AG09309 (cell line): ENCODE measurements at regions not wholly inside any gene's neighbourhood (a gene's known extent, or its start where the extent isn't known, plus 50 kb on each side); places are given as distances from the start of the nearest gene placed in this dataset.

Source experiments
- DNase-seq: peaks from one replicate; pipeline ENCODE4 v3.0.0-alpha.2; 2010; ENCODE audit warnings: low read depth
- H3K4me3 ChIP-seq: 2 replicates; pipeline ENCODE4 v1.5.1; 2011; ENCODE audit warnings: mild to moderate bottlenecking, low read depth, low read length, moderate library complexity; ENCODE audit not compliant: control insufficient read depth
- TF ChIP-seq, protein P1 (sequence below): IDR thresholded peaks from 2 replicates; pipeline ENCODE4 v1.5.1; 2011; ENCODE audit warnings: mild to moderate bottlenecking, low read depth, low read length, inconsistent platforms; ENCODE audit not compliant: insufficient read depth, control insufficient read depth; ENCODE audit errors: missing control alignments

DNA sequence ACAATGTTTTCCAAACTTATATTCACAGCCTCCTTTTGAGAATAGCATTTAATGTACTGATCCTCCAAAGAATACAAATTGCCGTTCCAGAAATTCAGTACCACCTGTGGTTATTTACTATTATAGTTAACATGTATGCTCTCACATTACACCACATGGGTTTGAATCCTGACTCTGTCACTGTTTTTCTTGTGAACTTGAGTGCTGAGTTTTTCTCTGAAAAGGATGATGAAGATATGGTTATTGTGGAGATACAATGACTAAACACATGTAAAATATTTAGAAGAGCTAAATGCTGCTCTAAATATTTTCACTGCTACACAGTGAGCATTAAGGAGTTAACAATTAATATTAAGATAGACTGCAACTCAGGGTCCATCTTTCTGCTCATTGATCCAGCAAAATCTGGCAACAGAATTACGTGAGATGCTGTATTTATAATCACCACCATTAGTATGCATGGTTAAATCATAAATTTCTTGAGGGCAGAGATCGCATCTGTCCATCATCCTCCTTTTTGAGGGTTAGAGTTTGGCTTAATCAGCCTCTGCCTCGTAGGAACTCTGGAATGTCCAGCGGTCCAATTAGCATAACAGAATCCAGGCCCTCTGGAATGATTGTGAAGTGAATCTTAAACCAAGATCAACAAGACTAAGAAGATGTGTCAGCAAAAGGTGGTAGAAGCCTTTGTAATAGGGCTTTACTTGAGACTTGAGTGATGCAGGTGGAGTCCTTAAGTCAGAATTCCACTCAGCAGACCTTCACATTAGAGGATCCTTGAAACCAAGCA is 152.8 kb downstream of the MACC1 start:
- no peak overlapping the region for H3K4me3 ChIP-seq
- TF ChIP-seq, protein P1, sequence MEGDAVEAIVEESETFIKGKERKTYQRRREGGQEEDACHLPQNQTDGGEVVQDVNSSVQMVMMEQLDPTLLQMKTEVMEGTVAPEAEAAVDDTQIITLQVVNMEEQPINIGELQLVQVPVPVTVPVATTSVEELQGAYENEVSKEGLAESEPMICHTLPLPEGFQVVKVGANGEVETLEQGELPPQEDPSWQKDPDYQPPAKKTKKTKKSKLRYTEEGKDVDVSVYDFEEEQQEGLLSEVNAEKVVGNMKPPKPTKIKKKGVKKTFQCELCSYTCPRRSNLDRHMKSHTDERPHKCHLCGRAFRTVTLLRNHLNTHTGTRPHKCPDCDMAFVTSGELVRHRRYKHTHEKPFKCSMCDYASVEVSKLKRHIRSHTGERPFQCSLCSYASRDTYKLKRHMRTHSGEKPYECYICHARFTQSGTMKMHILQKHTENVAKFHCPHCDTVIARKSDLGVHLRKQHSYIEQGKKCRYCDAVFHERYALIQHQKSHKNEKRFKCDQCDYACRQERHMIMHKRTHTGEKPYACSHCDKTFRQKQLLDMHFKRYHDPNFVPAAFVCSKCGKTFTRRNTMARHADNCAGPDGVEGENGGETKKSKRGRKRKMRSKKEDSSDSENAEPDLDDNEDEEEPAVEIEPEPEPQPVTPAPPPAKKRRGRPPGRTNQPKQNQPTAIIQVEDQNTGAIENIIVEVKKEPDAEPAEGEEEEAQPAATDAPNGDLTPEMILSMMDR = no peak
- peak; percentile 45 for DNase-seq

DNA sequence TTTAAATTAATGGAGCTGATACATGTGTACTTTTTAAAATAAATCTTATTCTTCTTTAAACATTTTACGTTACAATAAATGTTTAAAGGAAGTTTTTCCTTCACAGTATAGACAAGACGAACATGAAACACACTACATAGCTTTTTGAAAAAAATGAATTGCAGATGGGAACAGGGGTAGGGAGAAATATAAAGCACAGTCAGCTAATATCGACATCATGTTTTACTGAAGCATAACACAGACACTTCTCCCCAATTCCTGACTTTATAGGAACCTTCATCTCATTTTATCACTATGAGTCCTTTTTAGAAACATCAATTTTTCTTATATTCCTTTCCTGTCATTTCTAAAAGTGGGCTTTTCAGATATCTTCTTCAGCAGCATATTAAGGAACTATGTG is 153.5 kb downstream of the MACC1 start:
- TF ChIP-seq, protein P1 = no peak
- DNase-seq = no peak
- H3K4me3 ChIP-seq = no peak overlapping the region

DNA sequence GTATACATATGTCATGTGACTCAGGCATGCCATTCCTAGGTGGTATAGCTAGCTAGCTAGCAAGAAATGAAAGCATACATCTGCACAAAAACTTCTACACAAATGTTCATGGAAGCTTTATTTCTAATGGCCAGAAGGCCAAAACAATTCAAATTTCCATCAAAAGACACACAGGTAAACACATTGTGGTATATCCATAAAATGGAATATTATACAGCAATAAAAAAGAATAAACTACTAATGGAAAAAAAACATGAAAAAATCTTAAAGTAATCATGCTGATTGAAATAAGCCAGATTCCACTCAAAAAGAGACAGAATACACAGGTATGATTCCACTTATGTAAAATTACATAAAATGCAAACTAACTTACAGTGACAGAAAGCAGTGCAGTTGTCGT is 154.3 kb downstream of the MACC1 start:
- no peak for DNase-seq
- H3K4me3 ChIP-seq = no peak overlapping the region
- TF ChIP-seq, protein P1 = no peak

DNA sequence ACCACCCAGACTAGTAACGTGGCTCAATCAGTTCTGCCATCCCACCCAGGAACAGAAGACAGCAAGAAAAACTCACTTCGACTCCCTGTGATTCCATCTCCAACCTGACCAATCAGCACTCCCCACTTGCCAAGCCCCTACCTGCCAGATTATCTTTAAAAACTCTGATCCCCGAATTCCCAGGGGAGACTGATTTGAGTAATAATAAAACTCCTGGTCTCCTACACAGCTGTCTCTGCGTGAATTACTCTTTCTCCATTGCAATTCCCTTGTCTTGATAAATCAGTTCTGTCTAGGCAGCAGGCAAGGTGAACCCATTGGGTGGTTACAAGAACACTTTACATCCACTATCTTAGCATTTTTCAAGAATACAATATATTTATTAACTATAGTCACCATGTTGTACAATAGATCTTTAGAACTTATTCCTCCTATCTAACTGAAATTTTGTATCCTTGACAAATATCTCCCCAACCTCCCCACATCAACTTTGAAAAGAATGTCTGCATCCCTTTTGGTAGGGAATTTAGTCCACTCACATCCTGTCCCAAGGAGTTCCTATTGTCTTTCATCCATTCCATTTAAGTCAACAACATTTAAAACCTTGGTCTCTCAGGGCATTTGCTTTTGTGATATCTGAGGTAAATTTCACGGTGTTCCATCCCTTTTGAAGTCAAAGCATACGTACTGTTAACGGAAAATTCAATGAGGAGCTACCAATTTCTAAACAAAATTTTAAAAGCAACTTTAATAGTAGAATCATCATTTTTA is 163.7 kb downstream of the MACC1 start:
- H3K4me3 ChIP-seq = no peak overlapping the region
- TF ChIP-seq, protein P1 = no peak
- DNase-seq = no peak

DNA sequence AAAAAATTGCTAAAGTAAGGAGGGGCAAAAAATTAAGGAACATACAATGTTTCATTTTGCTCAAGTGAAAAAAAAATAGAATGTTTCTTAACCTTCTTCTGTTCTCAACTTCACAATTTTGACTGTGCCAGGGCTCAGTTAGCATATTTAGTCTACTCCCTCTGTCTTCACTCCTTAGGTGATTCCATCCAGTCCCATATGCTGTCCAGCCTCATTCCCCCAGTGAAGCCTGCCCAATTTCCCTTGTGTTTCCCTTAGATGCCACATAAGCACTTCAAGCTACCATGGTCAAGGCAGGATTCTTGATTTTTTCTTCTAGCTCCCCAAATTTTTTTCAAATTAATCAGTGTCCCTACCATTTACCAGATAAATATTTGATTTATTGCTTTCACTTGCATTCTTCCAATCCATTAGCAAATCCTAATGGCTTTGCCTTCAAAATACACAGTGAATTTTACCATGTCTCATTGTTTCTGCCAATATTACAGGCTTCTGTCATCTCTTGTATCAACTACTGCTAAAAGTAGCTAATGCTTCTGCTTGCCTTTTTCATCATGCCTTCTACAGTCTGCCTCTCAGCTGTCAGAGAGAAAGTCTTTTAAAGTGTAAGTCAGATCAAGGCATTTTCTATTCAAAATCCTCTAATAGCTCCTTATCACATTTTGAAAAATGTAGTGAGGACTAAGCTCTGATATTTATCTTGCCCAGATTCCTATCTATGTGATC is 166.8 kb downstream of the MACC1 start:
- DNase-seq = no peak
- TF ChIP-seq, protein P1 = no peak
- no peak overlapping the region for H3K4me3 ChIP-seq

DNA sequence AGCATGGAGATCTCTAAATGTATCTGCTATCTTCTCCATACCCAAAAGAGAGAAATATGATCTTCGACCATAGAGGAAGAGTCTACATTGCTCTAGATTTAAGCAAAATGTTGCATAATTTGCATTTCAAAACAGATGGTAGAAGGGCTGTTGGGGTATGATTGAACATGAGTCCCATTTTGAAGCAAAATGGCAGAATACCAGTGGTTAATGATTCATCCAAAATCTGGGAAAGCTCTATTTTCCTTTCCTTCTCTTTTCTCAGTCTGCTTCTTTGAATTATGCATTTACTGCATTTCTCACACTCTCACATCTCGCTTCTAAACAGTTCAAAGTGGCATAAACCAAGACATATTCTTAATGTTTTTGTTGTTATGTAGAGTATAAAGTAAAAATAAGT is 178.5 kb downstream of the MACC1 start:
- TF ChIP-seq, protein P1 = no peak
- no peak overlapping the region for H3K4me3 ChIP-seq

More for the DNA sequence above, 178.5 kb downstream of the MACC1 start:
- DNase-seq = no peak
